Kidney (tissue), 13 donors: ENCODE measurements at regions not wholly inside any gene's neighbourhood (a gene's known extent, or its start where the extent isn't known, plus 50 kb on each side); places are given as distances from the start of the nearest gene placed in this dataset.

Experiments
- DNase-seq, 5 donors: peaks; one replicate each; pipeline ENCODE4 v3.0.0-alpha.2; 2013 to 2020
- FAIRE-seq: peaks from 2 replicates; lab custom pipeline; 2012; peaks lifted over from hg19 to GRCh38; lab: Jason Lieb, UNC
- H3K27ac ChIP-seq, 2 donors: one replicate each; pipeline ENCODE4 v1.7.0; 2013; ENCODE audit warnings: low read depth in 2 of 2, low read length in 2 of 2, inconsistent platforms in 1 of 2
- H3K27me3 ChIP-seq: one replicate; pipeline ENCODE4 v1.7.1; 2013; ENCODE audit warnings: low read length, inconsistent platforms; ENCODE audit not compliant: control insufficient read depth, insufficient read depth
- H3K36me3 ChIP-seq, 3 donors: one replicate each; pipeline versions ENCODE4 v1.7.0 to v1.7.1; 2013; ENCODE audit warnings: low read length in 3 of 3, control low read depth in 1 of 3, inconsistent platforms in 1 of 3; ENCODE audit not compliant: insufficient read depth in 3 of 3, control insufficient read depth in 2 of 3
- H3K4me1 ChIP-seq, 3 donors: one replicate each; pipeline versions ENCODE4 v1.7.0 to v1.7.1; 2013; ENCODE audit warnings: low read length in 3 of 3, inconsistent platforms in 1 of 3, low read depth in 1 of 3; ENCODE audit not compliant: control insufficient read depth in 2 of 3, insufficient read depth in 2 of 3
- H3K4me3 ChIP-seq, 3 donors: one replicate each; pipeline versions ENCODE4 v1.7.0 to v1.8.1; 2013; ENCODE audit warnings: low read length in 3 of 3, control low read depth in 1 of 3, inconsistent platforms in 1 of 3
- H3K9ac ChIP-seq, 3 donors: one replicate each; pipeline versions ENCODE4 v1.7.0 to v1.7.1; 2013; ENCODE audit warnings: low read length in 3 of 3, control low read depth in 1 of 3, inconsistent platforms in 1 of 3
- H3K9me3 ChIP-seq, 3 donors: one replicate each; pipeline versions ENCODE4 v1.7.0 to v1.7.1; 2013; ENCODE audit warnings: low read length in 3 of 3, control low read depth in 1 of 3, inconsistent platforms in 1 of 3; ENCODE audit not compliant: control insufficient read depth in 2 of 3, insufficient read depth in 1 of 3
- intact Hi-C: fragments of 100-400 bp; cut with DNase I; formaldehyde crosslinking; loops from one replicate; pipeline ENCODE4 v1.11.1; 2022
- TF ChIP-seq, protein P1 (sequence below): IDR thresholded peaks from 3 replicates; pipeline ENCODE4 v1.5.1; 2012; ENCODE audit warnings: mild to moderate bottlenecking, moderate library complexity, borderline replicate concordance; ENCODE audit not compliant: insufficient read depth; ENCODE audit errors: extremely low read depth
- donor health status: control.
- donor health status: control.
- donor health status: control.
- donor health status: control.
- donor health status: control.
- donor health status: DM: yes; HTN: yes; CAD: no.
- donor health status: Normal renal cell carcinoma (clear cell type).

DNA sequence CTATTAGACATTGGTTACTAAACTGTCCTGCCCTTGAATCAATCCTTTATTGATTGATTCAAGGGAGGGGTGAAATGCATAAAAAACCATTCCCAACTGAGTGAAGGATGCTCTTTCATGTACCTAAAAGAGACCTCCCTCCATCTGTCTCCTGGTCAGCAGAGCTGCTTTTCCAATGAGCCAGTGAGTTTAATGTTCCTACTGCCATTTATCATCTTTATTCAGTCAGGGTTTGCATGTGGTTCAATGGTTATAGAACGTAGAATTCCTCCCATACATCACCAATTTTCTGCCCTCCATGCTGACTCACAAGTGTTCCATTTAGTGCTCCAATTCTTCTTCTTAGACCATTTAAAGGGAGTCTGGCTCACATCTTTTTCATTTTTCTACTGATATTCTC lies 199.1 kb upstream of the PCSK5 start:
- H3K4me3 ChIP-seq = no peak overlapping the region
- intact Hi-C loops = no loop called here
- H3K9ac ChIP-seq = no peak overlapping the region
- H3K27me3 ChIP-seq = no peaks in the 10 kb centered on the region
- H3K27ac ChIP-seq = no peak overlapping the region
- H3K36me3 ChIP-seq = no peaks in the 10 kb centered on the region
- FAIRE-seq (no peak), DNase-seq (no peak)
- H3K9me3 ChIP-seq = no peaks in the 10 kb centered on the region
- H3K4me1 ChIP-seq = no peaks in the 10 kb centered on the region
- TF ChIP-seq, protein P1, sequence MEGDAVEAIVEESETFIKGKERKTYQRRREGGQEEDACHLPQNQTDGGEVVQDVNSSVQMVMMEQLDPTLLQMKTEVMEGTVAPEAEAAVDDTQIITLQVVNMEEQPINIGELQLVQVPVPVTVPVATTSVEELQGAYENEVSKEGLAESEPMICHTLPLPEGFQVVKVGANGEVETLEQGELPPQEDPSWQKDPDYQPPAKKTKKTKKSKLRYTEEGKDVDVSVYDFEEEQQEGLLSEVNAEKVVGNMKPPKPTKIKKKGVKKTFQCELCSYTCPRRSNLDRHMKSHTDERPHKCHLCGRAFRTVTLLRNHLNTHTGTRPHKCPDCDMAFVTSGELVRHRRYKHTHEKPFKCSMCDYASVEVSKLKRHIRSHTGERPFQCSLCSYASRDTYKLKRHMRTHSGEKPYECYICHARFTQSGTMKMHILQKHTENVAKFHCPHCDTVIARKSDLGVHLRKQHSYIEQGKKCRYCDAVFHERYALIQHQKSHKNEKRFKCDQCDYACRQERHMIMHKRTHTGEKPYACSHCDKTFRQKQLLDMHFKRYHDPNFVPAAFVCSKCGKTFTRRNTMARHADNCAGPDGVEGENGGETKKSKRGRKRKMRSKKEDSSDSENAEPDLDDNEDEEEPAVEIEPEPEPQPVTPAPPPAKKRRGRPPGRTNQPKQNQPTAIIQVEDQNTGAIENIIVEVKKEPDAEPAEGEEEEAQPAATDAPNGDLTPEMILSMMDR = no peak

DNA sequence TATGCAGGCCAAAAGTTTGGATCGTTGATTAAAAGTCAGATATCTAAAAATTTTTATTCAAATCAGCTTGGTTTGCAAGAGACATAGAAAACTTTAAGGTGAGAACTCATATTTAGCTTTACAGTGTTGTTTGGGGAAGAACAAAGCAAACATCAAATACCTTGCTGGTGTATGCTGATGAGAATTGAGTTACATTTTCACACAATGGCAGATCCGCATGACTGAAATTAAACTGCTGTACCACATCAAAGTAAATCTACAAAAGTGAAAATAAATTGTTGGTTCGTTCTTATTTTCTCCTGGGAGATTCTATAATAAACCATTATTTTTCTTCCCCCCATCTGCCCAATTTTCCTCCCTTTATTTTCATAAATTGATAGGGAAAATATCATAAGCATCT lies 198.2 kb upstream of the PCSK5 start:
- Histone ChIP-seq H3K4me1 (no peaks in the 10 kb centered on the region), H3K4me3 (no peak overlapping the region), H3K9me3 (no peaks in the 10 kb centered on the region), H3K27ac (no peak overlapping the region), H3K27me3 (no peaks in the 10 kb centered on the region), H3K9ac (no peak overlapping the region), H3K36me3 (no peaks in the 10 kb centered on the region)
- no peak for DNase-seq
- no peak for FAIRE-seq
- TF ChIP-seq, protein P1 = no peak
- intact Hi-C loops = no loop called here

DNA sequence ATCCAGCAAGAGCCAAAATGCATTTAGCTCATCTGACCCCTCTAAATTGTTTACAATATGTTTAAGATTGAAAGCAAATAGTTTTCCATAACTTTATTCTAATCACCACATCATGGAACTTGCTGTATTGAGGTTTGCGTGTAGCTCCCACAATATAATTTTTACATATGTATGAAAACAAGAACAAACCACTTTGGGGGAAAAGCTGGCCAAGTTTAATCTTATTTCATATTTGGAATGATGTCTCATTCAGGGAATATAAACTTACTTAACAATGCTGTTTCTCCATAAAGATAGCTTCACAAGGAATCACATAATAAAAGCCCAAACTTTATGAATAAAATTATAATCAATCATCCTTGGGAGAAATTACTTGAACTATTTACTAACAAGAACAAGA lies 194.6 kb upstream of the PCSK5 start:
- Histone ChIP-seq H3K9ac (no peak overlapping the region), H3K36me3 (no peaks in the 10 kb centered on the region), H3K4me3 (no peak overlapping the region), H3K27ac (no peak overlapping the region), H3K4me1 (no peaks in the 10 kb centered on the region), H3K27me3 (no peaks in the 10 kb centered on the region), H3K9me3 (no peaks in the 10 kb centered on the region)
- no peak for FAIRE-seq
- no peak for DNase-seq
- intact Hi-C loops = no loop called here
- TF ChIP-seq, protein P1 = no peak

DNA sequence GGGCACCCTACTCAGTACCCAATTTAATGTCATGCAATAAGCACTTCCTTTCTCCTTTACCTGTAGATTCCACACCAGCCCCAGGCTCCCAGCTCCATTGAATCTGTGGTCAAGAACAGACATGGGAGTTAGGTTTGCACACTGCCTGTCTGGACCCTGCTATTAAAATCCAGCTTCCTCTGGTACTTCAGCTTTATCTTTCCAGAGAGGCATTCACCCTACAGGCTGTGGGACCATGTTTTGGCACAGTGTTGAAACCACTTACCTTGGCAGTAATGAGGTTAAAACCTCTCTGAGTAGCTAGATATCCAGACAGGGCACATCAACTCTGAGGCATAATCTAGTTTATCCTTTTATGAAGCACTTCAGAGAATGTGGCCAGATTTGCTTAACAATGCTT lies 191.5 kb upstream of the PCSK5 start:
- DNase-seq (no peak), FAIRE-seq (no peak)
- no peak overlapping the region for H3K4me3 ChIP-seq
- intact Hi-C loops = no loop called here
- H3K9me3 ChIP-seq = no peaks in the 10 kb centered on the region
- TF ChIP-seq, protein P1 = no peak
- no peak overlapping the region for H3K9ac ChIP-seq
- no peak overlapping the region for H3K27ac ChIP-seq
- H3K27me3 ChIP-seq = no peaks in the 10 kb centered on the region
- H3K36me3 ChIP-seq = no peaks in the 10 kb centered on the region
- H3K4me1 ChIP-seq = no peaks in the 10 kb centered on the region
